ENCODE measurements at regions not wholly inside any gene's neighbourhood (a gene's known extent, or its start where the extent isn't known, plus 50 kb on each side); places are given as distances from the start of the nearest gene placed in this dataset.

- TF ChIP-seq, protein P1, sequence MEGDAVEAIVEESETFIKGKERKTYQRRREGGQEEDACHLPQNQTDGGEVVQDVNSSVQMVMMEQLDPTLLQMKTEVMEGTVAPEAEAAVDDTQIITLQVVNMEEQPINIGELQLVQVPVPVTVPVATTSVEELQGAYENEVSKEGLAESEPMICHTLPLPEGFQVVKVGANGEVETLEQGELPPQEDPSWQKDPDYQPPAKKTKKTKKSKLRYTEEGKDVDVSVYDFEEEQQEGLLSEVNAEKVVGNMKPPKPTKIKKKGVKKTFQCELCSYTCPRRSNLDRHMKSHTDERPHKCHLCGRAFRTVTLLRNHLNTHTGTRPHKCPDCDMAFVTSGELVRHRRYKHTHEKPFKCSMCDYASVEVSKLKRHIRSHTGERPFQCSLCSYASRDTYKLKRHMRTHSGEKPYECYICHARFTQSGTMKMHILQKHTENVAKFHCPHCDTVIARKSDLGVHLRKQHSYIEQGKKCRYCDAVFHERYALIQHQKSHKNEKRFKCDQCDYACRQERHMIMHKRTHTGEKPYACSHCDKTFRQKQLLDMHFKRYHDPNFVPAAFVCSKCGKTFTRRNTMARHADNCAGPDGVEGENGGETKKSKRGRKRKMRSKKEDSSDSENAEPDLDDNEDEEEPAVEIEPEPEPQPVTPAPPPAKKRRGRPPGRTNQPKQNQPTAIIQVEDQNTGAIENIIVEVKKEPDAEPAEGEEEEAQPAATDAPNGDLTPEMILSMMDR (conservative IDR thresholded peaks at IDR 0.05; ENCODE audit: low read length), result no peak
- no peak for DNase-seq (ENCODE audit: low read depth)
- H3K4me3 ChIP-seq (ENCODE audit: low read length), result no peak overlapping the region
Observed at GRCh38 chr20:51135926-51136715, 113.2 kb upstream of the KCNG1 start.

- TF ChIP-seq, protein P1 (conservative IDR thresholded peaks at IDR 0.05; ENCODE audit: low read length), result no peak
- DNase-seq (ENCODE audit: low read depth), result no peak
- H3K4me3 ChIP-seq (ENCODE audit: low read length), result no peak overlapping the region
Observed at GRCh38 chr20:51134405-51134804, 111.5 kb upstream of the KCNG1 start.

- no peak overlapping the region for H3K4me3 ChIP-seq (ENCODE audit: low read length)
- peak; percentile 11 for DNase-seq (ENCODE audit: low read depth)
- TF ChIP-seq, protein P1 (conservative IDR thresholded peaks at IDR 0.05; ENCODE audit: low read length), result no peak
Observed at GRCh38 chr20:51132279-51132678, 109.4 kb upstream of the KCNG1 start.

DNA sequence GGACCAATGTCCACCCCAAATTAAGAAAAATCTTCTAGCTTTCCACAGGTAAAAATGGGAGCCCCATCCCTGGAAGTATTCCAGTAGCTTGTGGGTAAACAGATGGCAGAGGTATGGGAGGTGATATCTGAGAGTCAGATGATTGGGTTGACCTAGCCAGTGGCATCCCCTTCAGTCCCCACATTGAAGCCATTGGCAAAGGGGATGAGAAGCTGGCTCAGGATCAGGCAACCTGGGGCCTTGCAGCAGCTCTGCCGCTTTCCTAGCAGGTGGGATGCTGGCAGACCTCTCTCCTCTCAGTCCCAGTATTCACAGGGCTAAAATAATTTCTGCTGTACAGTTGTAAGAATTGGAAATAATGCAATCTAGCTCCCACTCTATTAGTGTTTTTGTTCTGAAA is 108.9 kb upstream of the KCNG1 start:
- H3K4me3 ChIP-seq (ENCODE audit: low read length), result no peak overlapping the region
- TF ChIP-seq, protein P1 (conservative IDR thresholded peaks at IDR 0.05; ENCODE audit: low read length), result no peak
- no peak for DNase-seq (ENCODE audit: low read depth)

DNA sequence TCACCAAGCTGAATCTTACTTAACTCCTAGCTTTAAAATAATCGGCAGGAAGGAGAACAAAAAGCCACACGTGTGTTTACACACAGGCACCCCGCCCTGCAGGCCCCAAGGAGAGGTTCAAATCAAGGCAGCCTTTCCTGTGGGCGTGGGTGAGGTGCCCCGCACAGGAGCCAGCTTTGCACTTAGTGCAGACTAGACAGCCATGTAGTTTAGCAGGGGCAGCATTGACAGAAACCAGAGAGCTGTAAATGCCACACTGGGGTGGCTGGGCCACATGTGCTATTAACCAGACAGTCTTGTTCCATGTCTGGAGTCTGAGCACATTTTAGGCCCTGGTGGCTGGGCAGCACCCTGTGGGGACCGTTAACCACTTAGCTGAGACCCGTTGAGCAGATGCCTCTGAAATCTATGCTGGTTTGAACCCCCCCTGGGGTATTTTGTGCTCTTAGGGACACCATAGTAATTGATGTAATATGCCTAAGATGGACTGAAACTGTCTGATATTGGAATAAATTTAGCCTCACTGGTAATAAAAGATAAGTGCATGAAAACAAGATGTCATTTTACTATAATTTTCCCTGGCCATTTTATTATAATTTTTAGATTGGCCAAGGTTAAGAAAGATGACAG is 106.4 kb upstream of the KCNG1 start:
- TF ChIP-seq, protein P1 (conservative IDR thresholded peaks at IDR 0.05; ENCODE audit: low read length), result no peak
- DNase-seq (ENCODE audit: low read depth), result no peak
- no peak overlapping the region for H3K4me3 ChIP-seq (ENCODE audit: low read length)

- H3K4me3 ChIP-seq (ENCODE audit: low read length), result no peak overlapping the region
- DNase-seq (ENCODE audit: low read depth), result peak; percentile 79
- TF ChIP-seq, protein P1 (conservative IDR thresholded peaks at IDR 0.05; ENCODE audit: low read length), result no peak
Observed at GRCh38 chr20:51128198-51128597, 105.3 kb upstream of the KCNG1 start.

- TF ChIP-seq, protein P1 (conservative IDR thresholded peaks at IDR 0.05; ENCODE audit: low read length), result no peak
- no peak overlapping the region for H3K4me3 ChIP-seq (ENCODE audit: low read length)
- no peak for DNase-seq (ENCODE audit: low read depth)
Observed at GRCh38 chr20:51127713-51128112, 104.8 kb upstream of the KCNG1 start.
